ENCODE measurements at regions not wholly inside any gene's neighbourhood (a gene's known extent, or its start where the extent isn't known, plus 50 kb on each side); places are given as distances from the start of the nearest gene placed in this dataset.
"Not testable (repeated sequence)": the region's sequence is repeated elsewhere in the genome, so short reads cannot be mapped to it uniquely, and the experiment has no call there.

DNA sequence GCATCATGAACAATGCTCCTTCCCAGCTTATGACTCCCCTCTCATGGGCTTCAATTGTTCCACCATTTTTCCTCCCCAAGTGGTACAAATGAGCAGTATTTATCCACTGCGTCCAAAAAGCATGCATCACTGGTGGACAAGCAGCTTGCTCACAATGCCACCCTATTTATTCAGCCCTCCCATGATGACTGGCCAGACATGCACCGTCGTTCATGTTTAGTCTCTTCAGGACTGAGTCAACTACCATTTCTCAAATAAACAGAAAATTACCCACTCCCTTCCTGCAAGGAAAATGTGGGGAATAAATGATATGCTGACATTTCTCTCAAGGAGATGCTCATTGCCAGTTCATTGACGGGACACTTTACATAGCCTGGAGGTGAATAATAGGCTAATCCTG lies 300.4 kb downstream of the C6orf118 start:
- no peak for DNase-seq (ENCODE audit: low read depth)

DNA sequence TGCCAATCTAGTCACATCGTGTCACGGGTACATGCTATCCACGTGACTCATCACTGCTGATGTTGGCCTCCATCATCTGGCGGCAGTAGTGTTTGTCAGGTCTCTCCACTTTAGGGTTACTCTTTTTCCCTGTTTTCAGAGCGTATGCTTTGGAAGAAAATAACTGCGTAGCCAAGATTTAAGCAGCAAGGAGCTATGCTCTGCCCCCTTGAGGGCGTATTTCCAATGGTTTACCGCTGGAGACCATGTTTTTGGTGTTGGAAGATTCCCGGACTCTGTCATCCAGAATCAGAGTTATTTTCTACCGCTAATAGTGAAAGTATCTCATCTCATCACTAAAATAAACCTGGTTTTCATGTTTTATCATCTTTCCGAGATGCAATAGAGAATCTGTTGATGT lies 306.5 kb downstream of the C6orf118 start:
- no peak for DNase-seq (ENCODE audit: low read depth)

DNA sequence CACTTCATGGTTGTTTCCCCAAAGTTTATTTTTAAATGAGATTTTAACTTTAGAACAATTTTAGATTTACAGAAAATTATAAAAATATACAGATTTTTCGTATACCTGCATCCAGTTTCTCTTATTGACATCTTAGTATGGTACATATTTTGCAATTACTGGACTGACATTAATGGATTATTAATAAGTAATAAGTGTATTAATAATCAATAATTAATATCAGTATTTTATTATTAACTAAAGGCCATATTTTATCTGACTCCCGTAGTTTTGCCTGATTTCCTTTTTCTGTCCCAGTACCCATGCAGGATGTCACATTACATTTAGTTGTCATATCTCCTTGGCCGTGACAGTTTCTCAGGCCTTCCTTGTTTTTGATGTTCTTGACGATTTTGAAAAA lies 307.0 kb downstream of the C6orf118 start:
- no peak for DNase-seq (ENCODE audit: low read depth)

DNA sequence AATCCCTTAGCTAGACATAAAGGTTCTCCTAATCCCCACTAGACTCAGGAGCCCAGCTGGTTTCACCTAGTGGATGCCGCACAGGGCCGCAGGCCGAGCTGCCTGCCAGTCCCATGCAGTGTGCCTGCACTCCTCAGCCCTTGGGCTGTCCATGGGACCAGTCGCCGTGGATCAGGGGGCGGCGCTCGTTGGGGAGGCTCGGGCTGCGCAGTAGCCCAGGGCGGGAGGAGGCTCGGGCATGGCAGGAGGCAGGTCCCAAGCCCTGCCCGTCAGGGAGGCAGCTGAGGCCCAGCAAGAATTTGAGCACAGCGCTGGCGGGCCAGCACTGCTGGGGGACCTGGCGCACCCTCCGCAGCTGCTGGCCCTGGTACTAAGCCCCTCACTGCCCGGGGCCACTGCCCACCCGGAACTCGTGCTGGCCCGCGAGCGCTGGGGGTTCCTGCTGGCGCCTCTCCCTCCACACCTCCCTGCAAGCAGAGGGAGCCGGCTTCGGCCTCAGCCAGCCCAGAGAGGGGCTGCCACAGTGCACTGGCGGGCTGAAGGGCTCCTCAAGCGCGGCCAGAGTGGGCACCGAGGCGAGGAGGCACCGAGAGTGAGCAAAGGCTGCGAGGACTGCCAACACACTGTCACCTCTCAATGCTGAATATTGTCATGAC lies 307.8 kb downstream of the C6orf118 start:
- DNase-seq (ENCODE audit: low read depth): no peak

DNA sequence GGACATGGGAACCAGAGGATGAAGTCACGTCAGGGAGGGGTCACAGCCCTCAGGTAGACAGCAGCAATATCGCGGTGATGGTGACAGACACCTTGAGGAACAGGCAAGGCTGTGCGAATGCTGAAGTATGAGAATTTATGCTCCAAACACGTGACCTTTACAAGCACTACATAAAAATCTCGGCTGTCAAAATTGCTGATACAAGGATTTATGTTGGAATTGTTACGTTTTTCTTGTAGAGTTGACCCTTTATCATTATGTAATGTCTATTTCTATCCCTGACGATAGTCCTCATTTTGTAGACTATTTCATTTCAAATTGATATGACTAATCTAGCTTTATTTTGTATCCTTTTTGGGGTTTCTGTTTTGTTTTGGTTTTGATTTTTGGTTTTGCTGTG lies 311.1 kb downstream of the C6orf118 start:
- DNase-seq (ENCODE audit: low read depth): no peak

DNA sequence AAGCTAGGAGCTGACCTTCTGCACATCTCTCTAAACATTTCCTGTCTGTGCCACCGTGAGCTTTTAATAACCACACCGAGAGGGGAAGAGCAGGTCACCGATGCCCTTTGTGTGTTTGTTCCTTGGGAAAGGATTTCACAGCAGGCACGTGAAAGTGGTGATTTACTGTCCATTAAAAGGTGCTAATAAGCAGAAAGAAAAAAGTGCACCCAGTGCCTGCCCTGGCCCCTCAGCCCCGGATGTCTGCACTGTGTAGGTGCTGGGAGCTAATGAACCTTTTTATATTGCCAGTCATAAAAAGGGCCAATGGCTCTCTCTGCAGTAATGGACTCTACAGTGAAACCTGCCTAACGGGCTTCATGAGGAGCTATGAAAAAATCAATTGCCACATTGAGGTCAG lies 312.6 kb downstream of the C6orf118 start:
- DNase-seq (ENCODE audit: low read depth): no peak

DNA sequence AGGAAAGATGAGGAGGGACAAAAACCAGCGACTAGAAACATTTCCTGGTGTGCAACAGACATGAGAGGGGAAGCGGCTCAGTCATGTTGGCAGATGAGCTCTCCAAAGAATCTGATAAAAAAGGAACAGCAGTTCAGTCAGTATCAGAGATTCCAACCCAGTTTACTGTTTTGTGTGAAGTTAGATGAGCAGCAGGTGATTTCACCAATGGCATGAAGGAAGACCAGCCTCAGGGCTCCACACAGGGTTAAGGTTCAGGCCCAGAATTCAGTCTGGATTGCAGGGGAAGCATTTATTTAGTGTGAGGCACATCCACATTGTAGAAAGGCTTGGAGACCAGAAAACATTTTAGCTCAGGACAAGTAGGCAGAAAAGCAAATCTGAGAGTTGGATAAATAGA lies 317.8 kb downstream of the C6orf118 start:
- DNase-seq (ENCODE audit: low read depth): no peak

DNA sequence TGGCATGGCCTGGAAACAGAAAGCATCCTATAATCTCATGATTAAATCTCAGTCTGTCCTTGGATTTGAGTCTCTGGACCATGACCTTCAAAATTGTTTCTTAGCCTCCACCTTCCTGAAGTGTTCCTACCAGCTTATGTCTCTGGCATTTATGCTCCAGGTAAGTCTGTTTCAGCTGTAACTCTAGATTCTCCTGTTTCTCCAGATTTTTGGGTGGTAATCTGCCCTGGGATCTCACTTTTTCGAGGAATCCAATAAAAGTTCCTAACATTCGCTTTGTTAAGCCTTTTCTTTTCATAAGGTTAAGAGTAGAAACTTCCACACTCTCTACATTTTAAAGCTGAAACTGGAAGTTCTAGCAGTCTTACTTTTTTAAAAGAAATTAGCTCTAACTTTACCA lies 318.5 kb downstream of the C6orf118 start:
- no peak for DNase-seq (ENCODE audit: low read depth)

DNA sequence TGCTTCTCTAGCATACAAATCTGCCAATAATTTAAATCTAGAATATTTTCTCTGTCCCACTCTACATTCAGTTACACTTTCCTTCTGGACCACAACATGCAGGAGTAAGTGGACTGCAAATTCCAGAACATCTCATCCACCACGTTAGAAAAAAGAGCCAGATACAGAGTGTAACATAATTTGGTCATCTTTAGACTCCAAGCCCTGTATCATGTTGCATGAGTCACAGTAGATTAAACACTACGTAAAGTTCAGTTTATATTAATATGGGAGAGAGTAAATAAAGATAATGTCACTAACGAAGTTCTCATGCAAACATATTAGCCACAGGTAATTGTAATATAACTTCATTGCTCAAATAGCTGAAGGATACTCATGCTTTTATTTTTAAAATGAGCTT lies 327.0 kb downstream of the C6orf118 start:
- DNase-seq (ENCODE audit: low read depth): no peak

DNA sequence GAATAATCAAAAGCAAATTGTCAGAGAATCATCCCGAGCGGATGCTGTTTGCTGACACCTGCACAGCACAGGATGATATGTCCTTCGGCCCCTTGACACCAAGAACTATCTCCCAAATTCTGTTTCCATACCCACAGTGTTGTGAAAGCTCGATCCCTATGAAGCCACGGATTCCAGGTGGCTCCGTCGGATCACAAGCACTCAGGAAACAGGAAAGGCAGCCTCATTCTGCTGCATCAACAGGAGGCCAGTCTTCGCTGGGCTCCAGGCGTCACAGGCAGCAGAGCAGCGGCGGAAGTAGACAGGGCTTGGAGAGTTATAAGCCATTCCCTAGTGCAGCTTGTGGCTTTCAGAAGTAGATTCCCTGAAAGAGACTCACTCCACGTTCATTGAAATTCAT lies 342.3 kb downstream of the C6orf118 start:
- no peak for DNase-seq (ENCODE audit: low read depth)

DNA sequence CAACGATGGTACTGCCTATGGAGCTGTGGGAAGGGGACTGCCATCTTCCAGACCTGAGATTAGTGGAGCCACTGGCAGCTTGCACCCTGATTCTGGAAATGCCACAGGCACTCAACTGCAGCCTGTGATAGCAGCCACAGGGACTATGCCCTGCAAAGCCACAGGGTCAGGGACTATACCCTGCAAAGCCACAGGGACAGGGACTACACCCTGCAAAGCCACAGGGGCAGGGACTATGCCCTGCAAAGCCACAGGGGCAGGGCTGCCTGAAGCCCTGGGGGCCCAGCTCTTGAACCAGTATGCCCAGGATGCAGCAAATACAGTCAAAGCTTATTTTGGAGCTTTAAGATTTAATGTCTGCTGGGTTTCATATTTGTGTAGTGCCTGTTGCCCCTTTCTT lies 346.6 kb downstream of the C6orf118 start:
- DNase-seq (ENCODE audit: low read depth): no peak

DNA sequence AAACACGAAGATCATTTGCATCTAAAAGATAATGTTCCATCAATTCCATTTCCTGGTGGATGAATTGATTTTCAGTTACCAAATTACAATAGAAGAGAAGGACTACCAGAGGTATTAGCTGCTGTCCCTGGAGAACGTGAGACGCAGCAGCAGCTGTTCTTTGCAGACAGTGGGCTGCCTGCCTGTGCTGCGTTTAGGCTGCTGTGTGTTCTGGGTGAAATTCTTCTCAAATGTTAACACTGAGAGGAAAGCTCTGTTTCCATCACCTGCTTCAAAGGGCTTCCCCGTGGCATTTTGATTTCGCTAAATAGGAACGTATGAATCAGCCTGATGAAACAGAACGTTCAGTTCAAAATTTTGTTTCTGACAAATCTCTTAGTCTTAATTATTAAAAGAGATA lies 362.2 kb downstream of the C6orf118 start:
- no peak for DNase-seq (ENCODE audit: low read depth)

DNA sequence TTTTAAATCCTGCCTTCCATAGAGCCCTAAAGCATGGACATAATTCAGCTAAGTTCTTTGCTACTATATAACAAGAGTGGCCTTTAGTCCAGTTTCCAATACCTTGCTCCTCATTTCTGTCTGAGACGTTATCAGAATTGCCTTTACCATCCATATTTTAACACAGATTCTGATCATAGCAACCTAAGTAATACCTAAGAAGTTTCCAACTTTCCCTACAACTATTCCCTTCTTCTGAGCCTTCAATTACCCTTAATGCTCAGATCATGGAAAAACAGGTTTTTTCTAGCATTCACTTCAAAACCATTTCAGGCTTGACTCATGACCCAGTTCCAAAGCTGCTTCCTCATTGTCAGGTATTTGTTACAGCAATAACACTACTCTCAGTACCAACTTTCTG lies 367.1 kb downstream of the C6orf118 start:
- DNase-seq (ENCODE audit: low read depth): no peak

DNA sequence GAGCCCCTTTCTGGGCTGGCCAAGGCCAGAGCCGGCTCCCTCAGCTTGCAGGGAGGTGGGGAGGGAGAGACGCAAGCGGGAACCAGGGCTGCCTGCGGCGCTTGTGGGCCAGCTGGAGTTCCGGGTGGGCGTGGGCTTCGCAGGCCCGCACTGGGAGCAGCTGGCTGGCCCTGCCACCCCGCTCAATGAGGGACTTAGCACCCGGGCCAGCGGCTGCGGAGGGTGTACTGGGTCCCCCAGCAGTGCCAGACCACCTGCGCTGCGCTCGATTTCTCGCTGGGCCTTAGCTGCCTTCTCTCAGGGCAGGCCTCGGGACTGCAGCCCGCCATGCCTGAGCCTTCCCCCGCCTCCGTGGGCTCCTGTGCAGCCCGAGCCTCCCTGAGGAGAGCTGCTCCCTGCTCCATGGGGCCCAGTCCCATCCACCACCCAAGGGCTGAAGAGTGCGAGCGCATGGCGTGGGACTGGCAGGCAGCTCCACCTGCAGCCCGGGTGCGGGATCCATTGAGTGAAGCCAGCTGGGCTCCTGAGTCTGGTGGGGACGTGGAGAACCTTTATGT lies 376.1 kb downstream of the C6orf118 start:
- DNase-seq (ENCODE audit: low read depth): not testable (repeated sequence)

DNA sequence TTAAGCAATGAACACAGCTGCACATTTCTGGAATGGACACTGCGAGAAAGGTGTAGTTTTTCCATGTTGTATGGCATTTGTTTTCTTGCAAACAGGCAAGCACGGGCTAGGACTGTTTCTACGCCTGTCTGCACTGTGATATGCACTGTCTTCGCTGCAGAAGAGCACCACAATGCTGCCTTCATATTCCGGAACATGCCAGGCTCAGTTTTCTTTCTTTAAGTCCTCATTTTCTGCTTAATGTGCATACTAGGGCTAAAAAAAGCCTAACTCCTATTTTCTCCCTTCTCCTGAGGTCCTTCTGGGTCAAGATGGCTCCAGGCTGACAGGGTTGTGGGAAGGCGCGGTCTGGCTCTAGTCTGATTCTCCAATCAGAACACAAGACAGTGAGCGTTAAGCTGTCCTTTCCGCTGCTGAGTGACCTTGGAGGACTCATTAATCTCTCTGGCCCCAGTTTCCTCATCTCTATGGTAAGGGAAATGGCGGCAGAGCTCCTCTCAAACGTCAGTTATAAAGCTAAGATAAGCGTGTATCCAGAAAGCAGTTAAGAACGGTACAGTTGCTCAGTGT lies 379.9 kb downstream of the C6orf118 start:
- DNase-seq (ENCODE audit: low read depth): no peak

DNA sequence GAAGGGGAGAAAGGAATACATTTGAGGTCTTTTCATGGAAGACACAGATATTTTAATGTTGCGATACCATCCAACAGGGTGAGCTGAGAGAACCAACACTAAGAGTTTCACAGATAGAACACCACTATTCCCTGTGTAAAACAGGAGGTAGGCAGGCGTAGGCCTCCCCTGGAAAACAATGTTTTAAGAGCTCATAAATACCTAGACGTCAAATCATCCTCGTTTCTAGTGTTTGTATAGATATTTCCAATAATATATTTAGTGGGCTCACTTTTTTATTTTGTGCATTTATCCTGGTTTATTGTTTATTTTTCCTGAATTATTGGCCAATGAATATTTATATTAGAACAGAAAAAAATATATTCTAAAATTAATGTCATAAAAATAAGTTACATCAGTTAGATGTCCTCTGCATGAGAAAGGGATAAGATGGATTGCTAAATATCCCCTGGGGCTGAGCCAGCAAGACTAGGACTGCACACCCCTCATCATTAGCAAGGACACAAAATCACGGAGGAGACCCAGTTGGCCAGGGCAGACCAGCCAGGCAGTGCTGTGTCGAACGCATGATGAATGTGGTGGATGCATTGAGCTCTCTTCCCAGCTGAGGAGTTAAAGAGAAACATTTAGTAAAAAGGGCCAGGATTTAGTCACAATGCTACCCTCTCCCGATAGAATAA lies 380.5 kb downstream of the C6orf118 start:
- DNase-seq (ENCODE audit: low read depth): no peak

DNA sequence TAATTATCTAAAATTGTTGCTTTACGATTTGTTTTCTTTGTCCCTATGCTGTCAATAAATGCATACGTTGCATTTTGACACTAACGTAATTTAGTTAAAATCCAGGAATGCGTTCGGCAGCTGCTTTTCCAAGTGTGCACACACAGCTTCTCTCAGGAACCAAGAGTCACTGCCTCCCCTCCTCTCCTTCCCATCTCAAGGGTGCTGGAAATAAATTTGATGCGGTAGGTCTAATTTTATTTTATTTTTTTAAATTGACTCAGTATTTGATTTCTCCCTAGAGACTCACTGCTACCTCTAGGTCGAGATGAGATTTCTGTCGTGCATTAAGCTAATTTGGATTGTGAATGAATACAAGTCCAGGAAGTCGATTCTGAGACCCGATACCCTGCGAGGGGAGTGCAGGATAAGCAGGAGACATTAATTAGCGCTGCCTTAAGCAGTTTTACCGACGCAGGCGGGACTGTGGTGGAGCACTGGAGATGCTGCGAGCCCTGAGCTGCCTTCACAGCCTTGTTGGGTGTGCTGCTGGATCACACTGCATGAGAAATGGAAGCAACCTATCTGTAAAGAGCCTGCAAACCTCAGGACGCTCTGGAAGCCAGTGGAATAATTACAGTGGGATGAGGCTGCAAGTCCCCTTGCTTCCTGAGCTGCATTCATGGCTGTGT lies 381.2 kb downstream of the C6orf118 start:
- DNase-seq (ENCODE audit: low read depth): no peak

DNA sequence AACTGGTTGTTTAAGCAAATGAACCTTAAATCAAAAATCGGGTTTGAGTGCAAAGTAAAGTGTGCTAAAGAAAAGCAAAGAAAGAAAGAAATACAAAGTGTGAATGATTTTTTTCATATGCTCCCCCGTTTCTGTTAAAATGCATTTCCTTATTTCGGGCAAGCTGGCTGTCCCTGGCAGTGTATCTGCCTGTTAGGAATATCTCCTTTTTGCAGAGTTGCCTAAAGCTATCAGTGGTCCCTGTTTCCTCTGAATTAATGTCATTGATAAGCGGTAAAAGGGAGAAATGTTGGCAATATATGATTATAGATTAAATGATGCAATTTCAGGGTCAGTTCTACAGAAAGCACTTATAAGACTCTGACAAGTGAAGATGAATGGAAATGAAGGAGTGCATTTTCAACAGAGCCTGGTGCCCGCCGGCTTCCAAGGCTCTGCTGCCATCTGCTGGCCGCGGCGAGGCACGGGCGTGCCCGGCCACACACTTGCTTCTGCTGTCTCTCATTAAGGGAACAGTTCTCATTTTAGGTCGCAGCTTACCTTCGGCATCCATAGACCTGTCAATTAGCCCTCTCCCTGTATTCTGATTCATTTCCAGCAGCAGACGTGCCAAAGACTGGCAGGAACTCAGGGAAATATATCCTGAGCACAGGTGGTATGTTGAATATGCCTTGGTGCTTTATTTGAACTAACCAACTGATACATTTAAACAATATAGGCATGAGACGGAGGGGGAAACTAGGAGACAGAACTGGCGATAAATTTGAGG lies 381.9 kb downstream of the C6orf118 start:
- peak; percentile 37 for DNase-seq (ENCODE audit: low read depth)

DNA sequence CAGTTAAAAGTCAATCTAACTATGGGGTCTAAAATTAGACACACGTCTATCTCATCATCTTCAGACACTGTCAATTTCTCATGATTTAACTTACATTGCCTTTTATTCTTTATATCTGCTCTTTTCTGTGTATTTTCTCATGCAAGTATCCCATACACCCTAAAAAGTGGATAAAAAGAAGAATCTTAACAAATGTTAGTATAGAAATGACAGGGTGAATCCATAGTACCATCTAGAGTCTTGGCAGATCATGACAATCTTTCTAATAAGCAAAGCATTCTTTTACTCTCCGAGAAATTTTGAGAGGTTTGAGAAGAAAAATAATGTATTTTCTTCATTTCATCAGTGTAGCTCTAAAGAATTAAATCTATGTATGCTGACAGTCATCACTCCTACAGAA lies 382.7 kb downstream of the C6orf118 start:
- DNase-seq (ENCODE audit: low read depth): no peak

DNA sequence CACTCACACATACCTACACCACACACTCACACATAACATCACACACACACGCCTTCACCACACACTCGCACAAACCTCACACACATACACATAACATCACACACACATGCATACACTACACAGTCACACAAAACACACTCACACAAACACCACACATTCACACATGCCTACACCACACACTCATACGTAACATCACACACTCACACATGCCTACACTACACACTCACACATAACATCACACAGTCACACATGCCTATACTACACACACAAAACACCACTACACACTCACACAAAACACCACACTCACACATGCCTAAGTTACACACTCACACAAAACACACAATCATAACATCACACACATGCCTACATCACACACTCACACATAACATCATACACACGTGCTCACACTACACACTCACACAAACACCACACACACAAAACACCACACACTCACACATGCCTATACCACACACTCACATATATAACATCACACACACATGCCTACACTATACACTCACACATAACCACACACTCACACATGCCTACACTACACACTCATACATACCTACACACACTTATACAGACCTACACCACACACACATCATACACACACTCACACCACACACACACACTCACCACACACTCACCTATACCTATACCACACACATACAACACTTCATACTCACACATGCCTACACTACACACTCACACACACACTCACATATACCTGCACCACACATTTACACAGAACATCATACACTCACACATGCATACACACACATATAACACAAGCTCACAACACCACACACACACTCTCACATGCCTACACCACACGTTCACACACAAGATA lies 383.5 kb downstream of the C6orf118 start:
- DNase-seq (ENCODE audit: low read depth): no peak

DNA sequence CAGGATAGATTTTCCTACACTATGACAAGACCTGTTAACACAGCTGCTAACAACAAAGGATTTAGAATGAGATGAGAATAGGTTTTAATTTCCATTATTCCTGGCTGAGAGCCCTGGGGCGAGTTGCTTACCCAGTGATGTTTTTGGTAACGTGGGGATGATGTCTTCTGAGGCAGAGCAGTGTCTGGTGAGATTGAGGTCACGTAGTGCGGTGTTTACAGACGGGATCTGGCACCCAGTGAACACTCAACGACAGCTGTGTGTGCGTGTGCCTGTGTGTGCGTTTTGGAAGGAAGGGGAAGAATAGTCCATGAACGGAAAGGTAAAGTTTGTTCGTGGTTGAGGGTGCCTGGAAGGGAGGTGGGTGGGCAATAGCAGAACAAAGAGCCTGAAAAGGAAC lies 384.7 kb downstream of the C6orf118 start:
- no peak for DNase-seq (ENCODE audit: low read depth)

Data from activated T-helper 1 cell treated with Interleukin-2 at 50 U/mL for 16 hours (primary cell).